Muscle of leg (tissue), 3 donors: ENCODE measurements at regions not wholly inside any gene's neighbourhood (a gene's known extent, or its start where the extent isn't known, plus 50 kb on each side); places are given as distances from the start of the nearest gene placed in this dataset.
"Not testable (repeated sequence)": the region's sequence is repeated elsewhere in the genome, so short reads cannot be mapped to it uniquely, and the experiment has no call there.

ENCODE experiments used
- DNase-seq: peaks from one replicate; pipeline ENCODE4 v3.0.0; 2013
- H3K27ac ChIP-seq: one replicate; pipeline ENCODE4 v1.5.1; 2013; ENCODE audit warnings: mild to moderate bottlenecking, low read length, control low read depth
- H3K27me3 ChIP-seq: one replicate; pipeline ENCODE4 v1.6.1; 2013; ENCODE audit warnings: low read length; ENCODE audit not compliant: control insufficient read depth, insufficient read depth
- H3K36me3 ChIP-seq: one replicate; pipeline ENCODE4 v1.6.1; 2013; ENCODE audit warnings: low read length; ENCODE audit not compliant: control insufficient read depth, insufficient read depth
- H3K4me1 ChIP-seq: one replicate; pipeline ENCODE4 v1.6.1; 2013; ENCODE audit warnings: low read length; ENCODE audit not compliant: control insufficient read depth, insufficient read depth
- H3K4me3 ChIP-seq: one replicate; pipeline ENCODE4 v1.5.1; 2013; ENCODE audit warnings: low read length, control low read depth
- H3K9me3 ChIP-seq: replicated peaks from 2 replicates; pipeline ENCODE4 v1.6.1; 2013; ENCODE audit warnings: low read depth, low read length; ENCODE audit not compliant: control insufficient read depth
- WGBS: methylation state at CpG from one replicate; pipeline ENCODE4 v1.1.5; 2013; ENCODE audit warnings: missing lambda C conversion rate; ENCODE audit not compliant: insufficient coverage; 5-methylcytosine and 5-hydroxymethylcytosine counted together

DNA sequence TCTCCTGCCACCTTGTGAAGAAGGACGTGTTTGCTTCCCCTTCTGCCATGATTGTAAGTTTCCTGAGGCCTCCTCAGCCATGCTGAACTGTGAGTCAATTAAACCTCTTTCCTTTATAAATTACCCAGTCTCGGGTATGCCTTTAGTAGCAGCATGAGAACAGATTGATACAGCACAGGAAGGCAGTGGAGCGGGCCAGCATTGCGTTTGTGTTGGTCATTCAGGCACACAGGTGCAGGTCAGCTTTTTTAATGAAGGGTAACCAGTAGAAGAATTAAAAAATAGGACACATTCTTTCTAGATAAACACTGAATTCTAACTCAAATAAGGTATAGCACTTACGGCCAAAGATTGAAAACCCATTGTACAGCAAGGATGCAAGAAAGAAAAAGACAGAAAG is 432.6 kb downstream of the BRD1 start:
- H3K27ac ChIP-seq = not testable (repeated sequence)

DNA sequence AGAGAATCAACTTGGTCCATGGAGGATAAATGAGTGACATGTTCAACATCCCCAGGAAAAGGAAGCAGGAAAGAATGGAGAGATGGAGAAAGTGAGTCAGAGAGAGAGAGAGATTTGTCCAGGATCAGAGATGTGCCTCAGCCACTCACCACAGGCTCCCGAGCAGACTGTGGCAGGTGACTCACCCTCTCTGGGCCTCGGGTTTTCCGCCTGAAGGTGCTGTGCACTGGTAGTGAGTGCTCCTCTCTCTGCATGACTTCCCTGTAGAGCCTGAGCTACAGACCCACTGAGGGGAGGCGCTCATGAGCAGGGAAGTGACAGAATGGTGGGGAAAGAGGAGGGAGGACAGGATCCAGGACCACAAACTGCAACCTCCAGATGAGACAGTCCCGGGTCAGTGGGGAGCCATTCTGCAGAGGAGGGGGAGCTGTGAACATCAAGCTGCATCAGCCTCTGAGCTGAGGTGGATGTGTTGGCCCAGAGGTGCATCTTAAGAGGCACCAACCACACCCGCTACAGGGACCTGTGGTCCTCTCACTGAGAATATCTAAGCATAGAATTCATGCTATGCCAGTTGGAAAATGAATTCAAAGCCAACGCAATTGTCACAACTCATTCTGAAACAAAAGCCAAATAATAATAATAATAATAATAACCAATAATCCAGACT is 433.4 kb downstream of the BRD1 start:
- Histone ChIP-seq H3K36me3 (no peaks in the 10 kb centered on the region), H3K4me3 (no peak overlapping the region), H3K4me1 (no peaks in the 10 kb centered on the region), H3K9me3 (no peaks in the 10 kb centered on the region), H3K27ac (no peak overlapping the region), H3K27me3 (peaks cover 3% of the 10 kb centered on the region)
- 70% methylated on average over 4 of the region's 7 CpGs for WGBS
- DNase-seq = no peak

More for the DNA sequence above, 432.6 kb downstream of the BRD1 start:
- H3K9me3 ChIP-seq, H3K36me3 ChIP-seq, DNase-seq, H3K27me3 ChIP-seq, H3K4me3 ChIP-seq, H3K4me1 ChIP-seq: not testable (repeated sequence)
- WGBS = 71% methylated on average over 1 of the region's 5 CpGs

DNA sequence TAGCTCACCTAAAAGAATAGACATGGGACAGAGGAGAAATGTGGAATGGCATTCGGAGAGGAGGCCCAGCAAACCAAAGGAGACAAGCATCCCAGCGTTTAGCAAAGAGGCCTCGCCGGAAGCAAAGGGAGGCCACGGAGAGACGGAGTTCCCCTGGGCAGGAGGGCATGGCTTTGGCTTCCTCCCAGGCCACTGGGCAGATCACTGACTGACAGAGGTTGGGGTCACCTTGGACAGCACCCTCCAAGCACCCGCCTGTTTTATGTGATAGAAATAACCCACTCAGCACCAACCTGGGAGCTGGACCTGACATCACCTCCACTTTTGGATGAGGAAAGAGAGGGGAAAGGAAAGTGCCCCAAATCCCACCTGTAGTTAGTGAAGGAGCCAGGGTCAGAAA is 434.1 kb downstream of the BRD1 start:
- Histone ChIP-seq H3K9me3 (no peaks in the 10 kb centered on the region), H3K27me3 (peaks cover 3% of the 10 kb centered on the region), H3K4me3 (no peak overlapping the region), H3K27ac (no peak overlapping the region), H3K4me1 (no peaks in the 10 kb centered on the region), H3K36me3 (no peaks in the 10 kb centered on the region)
- DNase-seq = no peak
- 88% methylated on average over 6 of the region's 7 CpGs for WGBS

DNA sequence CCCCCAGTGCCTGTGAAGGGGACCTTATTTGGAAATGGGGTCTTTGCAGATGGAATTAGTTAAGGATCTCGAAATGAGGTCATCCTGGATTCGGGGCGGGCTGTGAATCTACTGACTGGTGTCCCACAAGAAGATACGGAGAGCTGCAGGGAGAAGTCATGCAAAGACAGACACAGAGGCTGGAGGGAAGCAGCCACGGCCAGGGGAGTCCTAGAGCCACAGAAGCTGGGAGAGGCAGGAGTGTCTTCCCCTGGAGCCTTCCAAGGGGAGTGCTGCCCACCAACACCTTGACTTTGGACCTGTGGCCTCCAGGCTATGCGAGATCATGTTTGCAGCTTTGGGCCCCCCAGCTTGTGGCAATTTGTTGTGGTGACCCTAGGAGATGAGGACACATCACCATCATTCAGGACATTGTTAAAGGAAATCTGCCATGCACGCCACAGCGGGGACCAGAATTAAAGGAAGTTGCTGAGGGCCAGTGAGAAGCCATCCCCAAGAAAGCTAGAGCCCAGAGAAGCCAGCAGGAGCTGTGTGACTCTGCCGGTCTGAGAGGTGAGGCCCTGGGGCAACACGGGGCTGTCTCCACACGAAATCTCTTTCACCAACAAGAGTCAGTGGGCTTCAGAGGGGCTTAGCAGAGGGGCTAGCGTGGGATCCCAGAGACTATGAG is 434.7 kb downstream of the BRD1 start:
- Histone ChIP-seq H3K27me3 (peaks cover 3% of the 10 kb centered on the region), H3K36me3 (no peaks in the 10 kb centered on the region), H3K4me3 (no peak overlapping the region), H3K27ac (no peak overlapping the region), H3K4me1 (no peaks in the 10 kb centered on the region), H3K9me3 (no peaks in the 10 kb centered on the region)
- WGBS = 67% methylated on average over 10 of the region's 12 CpGs
- DNase-seq = no peak

DNA sequence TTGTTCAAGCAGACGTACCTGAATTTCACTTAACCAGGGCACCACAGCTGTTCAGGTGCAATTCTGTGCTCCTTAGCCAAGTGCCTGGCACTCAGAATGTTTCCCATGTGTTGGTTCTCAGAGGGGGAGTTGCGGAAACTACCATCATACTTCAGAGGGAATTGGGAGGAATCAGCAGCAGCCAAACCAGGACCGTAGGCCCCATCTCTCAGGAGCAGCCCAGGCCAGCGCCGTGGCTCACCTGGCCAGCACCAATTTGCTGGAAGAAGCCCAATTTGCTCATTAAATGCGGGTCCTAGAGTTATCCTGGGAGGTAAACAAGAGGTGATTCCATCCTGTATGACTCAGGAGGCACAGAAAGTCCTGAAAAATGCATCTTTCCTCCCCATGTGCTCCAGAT is 435.4 kb downstream of the BRD1 start:
- H3K4me1 ChIP-seq = no peaks in the 10 kb centered on the region
- 83% methylated on average over 3 of the region's 6 CpGs for WGBS
- H3K27me3 ChIP-seq = peaks cover 3% of the 10 kb centered on the region
- no peak overlapping the region for H3K27ac ChIP-seq
- no peak overlapping the region for H3K4me3 ChIP-seq
- H3K36me3 ChIP-seq = no peaks in the 10 kb centered on the region
- no peaks in the 10 kb centered on the region for H3K9me3 ChIP-seq
- no peak for DNase-seq

DNA sequence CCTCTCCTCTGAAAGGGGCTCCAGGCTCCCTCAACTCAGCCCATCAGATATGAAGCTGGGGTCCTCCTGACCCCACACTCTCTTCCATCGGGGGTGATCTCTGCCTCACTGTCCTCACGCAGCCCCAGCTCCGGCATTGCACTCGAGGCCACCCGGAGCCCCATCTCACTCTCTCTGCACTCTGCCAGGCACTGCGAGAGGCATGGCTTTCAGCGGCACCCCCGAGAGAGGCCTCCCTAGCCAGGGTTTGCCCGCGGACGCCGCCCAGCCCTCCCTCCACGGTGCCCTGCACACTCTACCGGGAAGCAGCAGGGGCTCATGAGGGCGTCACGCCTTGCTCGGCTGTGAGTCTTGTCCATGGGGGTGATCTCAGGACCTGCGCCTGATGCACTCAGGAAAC is 436.2 kb downstream of the BRD1 start:
- H3K4me3 ChIP-seq = no peak overlapping the region
- no peaks in the 10 kb centered on the region for H3K4me1 ChIP-seq
- no peak for DNase-seq
- no peaks in the 10 kb centered on the region for H3K36me3 ChIP-seq
- peaks cover 3% of the 10 kb centered on the region for H3K27me3 ChIP-seq
- WGBS = 76% methylated on average over 18 of the region's 18 CpGs
- no peak overlapping the region for H3K27ac ChIP-seq
- no peaks in the 10 kb centered on the region for H3K9me3 ChIP-seq

DNA sequence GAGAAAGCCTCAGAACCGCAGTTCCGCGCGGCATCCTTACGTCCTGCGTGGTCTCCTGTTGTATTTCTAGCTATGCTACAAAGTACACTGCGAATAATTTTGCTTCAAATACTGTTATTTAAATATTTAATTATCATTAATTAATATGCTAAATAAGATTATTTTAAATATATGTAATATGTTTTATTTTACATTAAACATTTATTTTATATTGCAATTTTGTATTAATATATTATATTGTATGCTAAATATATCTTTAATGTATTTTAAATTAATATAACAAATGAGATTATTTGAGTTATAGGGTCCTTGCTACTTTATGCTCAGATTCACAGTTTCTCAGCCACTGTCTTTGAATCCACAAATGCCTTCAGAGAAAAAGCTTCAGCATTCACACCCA is 436.7 kb downstream of the BRD1 start:
- no peak for DNase-seq
- no peak overlapping the region for H3K27ac ChIP-seq
- H3K36me3 ChIP-seq = no peaks in the 10 kb centered on the region
- H3K4me1 ChIP-seq = no peaks in the 10 kb centered on the region
- H3K4me3 ChIP-seq = no peak overlapping the region
- no peaks in the 10 kb centered on the region for H3K9me3 ChIP-seq
- H3K27me3 ChIP-seq = peaks cover 3% of the 10 kb centered on the region
- WGBS = no CpG with 5 or more reads among the region's 7 CpGs

DNA sequence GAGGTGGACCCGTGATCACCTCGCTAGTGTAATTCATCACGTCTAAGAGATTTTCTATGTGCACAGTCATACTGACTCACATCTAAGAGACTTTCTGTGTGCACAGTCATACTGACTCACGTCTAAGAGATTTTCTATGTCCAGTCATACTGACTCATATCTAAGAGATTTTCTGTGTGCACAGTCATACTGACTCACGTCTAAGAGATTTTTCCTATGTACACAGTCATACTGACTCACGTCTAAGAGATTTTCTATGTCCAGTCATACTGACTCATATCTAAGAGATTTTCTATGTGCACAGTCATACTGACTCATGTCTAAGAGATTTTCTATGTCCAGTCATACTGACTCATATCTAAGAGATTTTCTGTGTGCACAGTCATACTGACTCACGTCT is 443.8 kb downstream of the BRD1 start:
- not testable (repeated sequence) for H3K36me3 ChIP-seq, H3K4me1 ChIP-seq

DNA sequence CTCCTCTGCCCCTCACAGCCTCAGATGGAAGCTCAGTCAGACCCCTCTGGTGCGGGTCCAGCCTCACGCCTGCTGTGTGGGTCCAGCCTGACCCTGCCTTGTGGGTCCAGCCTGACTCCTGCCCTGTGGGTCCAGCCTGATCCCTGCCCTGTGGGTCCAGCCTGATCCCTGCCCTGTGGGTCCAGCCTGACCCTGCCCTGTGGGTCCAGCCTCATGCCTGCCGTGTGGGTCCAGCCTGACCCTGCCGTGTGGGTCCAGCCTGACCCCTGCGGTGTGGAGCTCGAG is 445.3 kb downstream of the BRD1 start:
- Histone ChIP-seq H3K36me3 (no peaks in the 10 kb centered on the region), H3K27me3 (peaks cover 11% of the 10 kb centered on the region), H3K4me1 (no peaks in the 10 kb centered on the region), H3K27ac (no peak overlapping the region), H3K4me3 (no peak overlapping the region), H3K9me3 (no peaks in the 10 kb centered on the region)
- WGBS = 81% methylated on average over 4 of the region's 6 CpGs
- no peak for DNase-seq

More for the DNA sequence above, 443.8 kb downstream of the BRD1 start:
- not testable (repeated sequence) for H3K27me3 ChIP-seq, H3K9me3 ChIP-seq, H3K4me3 ChIP-seq, DNase-seq, H3K27ac ChIP-seq
- 87% methylated on average over 3 of the region's 7 CpGs for WGBS

DNA sequence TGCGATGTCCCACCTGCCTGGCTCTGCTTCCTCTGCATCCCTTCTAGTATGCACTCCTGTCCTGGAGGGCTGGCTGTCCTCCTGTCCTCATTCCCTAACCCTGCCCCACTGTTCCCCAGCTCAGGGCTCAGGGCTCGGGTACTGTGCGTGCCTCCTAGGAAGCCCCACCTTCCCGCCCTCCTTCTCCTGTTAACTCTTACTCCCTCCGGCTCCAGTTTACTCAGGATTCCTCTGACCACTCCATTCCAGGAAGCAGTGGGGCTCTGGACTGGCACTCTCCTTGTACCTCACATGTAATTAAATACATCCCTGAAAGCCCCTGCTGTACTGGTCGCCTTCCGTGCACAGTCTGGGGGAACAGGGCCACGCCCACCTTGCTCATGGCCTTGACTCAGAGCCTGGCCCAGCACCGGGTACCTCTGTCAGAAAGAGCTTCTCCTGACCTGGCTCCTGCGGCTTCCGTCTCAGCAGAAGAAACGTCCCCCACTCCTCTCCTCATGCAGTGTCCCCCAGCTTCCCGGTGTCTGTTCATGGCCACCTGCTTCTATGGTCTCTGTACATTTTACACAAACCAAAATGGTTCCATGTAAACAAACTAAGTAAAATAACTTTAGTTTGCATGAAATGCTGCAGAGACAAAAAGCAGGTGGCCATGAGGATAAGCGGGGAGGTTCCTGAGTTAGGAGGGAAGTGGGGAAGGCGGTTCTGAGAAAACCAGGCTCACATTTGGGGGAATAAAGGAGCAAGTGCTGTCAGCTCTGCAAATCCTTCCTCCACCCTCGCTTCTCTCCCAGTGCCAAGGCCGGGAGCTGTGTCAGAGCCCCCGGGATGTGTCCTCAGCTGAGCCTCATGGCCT is 445.9 kb downstream of the BRD1 start:
- no peak for DNase-seq
- no peak overlapping the region for H3K27ac ChIP-seq
- H3K4me3 ChIP-seq = no peak overlapping the region
- no peaks in the 10 kb centered on the region for H3K4me1 ChIP-seq
- no peaks in the 10 kb centered on the region for H3K9me3 ChIP-seq
- whole genome bisulfite sequencing = 37% methylated on average over 16 of the region's 18 CpGs
- peaks cover 11% of the 10 kb centered on the region for H3K27me3 ChIP-seq
- H3K36me3 ChIP-seq = no peaks in the 10 kb centered on the region
